ENCODE measurements at regions not wholly inside any gene's neighbourhood (a gene's known extent, or its start where the extent isn't known, plus 50 kb on each side); places are given as distances from the start of the nearest gene placed in this dataset.

DNA sequence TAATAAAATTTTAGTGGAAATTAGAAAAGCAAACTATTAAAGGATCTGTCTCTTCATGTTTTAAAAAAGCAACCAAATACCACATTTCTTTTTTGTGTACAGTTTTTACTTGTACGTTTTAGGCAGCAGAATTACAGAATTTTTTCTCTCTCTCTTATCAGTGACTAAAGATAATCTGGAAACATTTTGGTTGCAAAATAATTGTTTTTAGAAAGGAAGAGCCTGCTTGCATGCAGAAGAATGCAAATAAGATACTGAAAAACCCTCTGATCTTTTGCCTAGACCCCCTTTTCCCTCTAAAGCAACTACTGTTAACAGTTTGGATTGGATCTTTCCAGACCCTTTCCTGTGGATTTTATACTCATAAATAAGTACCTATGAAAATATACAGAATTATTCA, 75.9 kb upstream of the SGCD start:
- Histone ChIP-seq H3K4me3 (ENCODE audit: low read depth, low read length) (no peak overlapping the region), H3K27ac (no peak overlapping the region), H3K27me3 (replicated peaks) (no peaks in the 10 kb centered on the region), H3K36me3 (replicated peaks) (no peaks in the 10 kb centered on the region)
- no peak for DNase-seq
- in situ Hi-C loops (cut with HindIII; ENCODE audit: low pct_ligation_motif_present, low sequenced_read_pairs): no loop called here
- TF ChIP-seq, protein P1, sequence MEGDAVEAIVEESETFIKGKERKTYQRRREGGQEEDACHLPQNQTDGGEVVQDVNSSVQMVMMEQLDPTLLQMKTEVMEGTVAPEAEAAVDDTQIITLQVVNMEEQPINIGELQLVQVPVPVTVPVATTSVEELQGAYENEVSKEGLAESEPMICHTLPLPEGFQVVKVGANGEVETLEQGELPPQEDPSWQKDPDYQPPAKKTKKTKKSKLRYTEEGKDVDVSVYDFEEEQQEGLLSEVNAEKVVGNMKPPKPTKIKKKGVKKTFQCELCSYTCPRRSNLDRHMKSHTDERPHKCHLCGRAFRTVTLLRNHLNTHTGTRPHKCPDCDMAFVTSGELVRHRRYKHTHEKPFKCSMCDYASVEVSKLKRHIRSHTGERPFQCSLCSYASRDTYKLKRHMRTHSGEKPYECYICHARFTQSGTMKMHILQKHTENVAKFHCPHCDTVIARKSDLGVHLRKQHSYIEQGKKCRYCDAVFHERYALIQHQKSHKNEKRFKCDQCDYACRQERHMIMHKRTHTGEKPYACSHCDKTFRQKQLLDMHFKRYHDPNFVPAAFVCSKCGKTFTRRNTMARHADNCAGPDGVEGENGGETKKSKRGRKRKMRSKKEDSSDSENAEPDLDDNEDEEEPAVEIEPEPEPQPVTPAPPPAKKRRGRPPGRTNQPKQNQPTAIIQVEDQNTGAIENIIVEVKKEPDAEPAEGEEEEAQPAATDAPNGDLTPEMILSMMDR (IDR thresholded peaks at IDR 0.05; ENCODE audit: low read depth, low read length, missing control alignments): no peak

DNA sequence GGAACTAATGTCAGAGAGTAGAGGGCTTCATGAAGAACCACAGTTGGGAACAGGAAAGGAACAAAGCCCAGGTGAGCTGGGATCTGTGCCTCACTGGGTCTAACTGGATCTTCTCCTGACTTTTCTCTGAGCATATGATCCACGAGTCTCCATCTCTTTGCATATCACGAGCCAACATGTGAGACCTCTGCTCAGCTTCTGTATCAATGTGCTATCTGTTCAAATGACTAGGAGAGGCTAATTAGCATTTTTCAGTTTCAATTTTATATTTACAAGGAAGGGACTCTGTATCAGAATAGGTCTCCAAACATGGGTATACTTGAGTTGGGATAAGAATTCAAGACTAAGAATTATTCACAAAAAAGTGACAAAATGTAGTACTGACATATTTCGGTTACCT, 73.8 kb upstream of the SGCD start:
- in situ Hi-C loops (cut with HindIII; ENCODE audit: low pct_ligation_motif_present, low sequenced_read_pairs): no loop called here
- no peak overlapping the region for H3K4me3 ChIP-seq (ENCODE audit: low read depth, low read length)
- H3K36me3 ChIP-seq (replicated peaks): no peaks in the 10 kb centered on the region
- TF ChIP-seq, protein P1 (IDR thresholded peaks at IDR 0.05; ENCODE audit: low read depth, low read length, missing control alignments): no peak
- no peak for DNase-seq
- no peaks in the 10 kb centered on the region for H3K27me3 ChIP-seq (replicated peaks)
- H3K27ac ChIP-seq: no peak overlapping the region

DNA sequence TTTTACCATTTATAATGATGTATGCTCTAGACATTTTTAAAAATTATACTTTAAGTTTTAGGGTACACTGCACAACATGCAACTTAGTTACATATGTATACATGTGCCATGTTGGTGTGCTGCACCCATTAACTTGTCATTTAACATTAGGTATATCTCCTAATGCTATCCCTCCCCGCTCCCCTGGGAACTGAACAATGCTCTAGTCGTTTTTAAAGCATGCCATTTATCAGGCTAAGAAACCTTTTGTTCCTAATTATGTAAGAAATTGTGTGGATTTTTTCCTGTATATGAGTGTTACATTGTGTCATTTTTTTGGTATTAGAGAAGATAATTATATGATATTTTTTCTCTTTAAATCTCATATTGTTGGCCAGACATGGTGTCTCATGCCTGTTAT, 72.8 kb upstream of the SGCD start:
- no peak overlapping the region for H3K27ac ChIP-seq
- TF ChIP-seq, protein P1 (IDR thresholded peaks at IDR 0.05; ENCODE audit: low read depth, low read length, missing control alignments): no peak
- in situ Hi-C loops (cut with HindIII; ENCODE audit: low pct_ligation_motif_present, low sequenced_read_pairs): no loop called here

DNA sequence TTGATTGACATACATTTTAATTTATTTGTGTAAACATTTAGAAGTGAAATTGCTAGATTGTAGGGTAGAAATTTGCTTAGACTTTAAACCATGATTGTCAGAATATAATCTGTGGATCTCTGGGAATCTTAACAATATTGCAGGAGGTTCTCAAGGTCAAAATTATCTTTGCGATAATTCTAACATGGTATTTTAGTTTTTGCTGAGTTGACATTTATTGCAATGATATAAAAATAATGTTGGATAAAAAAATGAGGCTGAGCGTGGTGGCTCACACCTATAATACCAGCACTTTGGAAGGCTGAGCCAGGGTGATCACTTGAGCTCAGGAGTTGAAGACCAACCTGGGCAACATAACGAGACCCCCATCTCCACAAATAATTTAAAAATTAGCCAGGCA, 70.3 kb upstream of the SGCD start:
- in situ Hi-C loops (cut with HindIII; ENCODE audit: low pct_ligation_motif_present, low sequenced_read_pairs): no loop called here
- Histone ChIP-seq H3K4me3 (ENCODE audit: low read depth, low read length) (no peak overlapping the region), H3K27ac (no peak overlapping the region), H3K27me3 (replicated peaks) (no peaks in the 10 kb centered on the region), H3K36me3 (replicated peaks) (no peaks in the 10 kb centered on the region)
- DNase-seq: no peak
- TF ChIP-seq, protein P1 (IDR thresholded peaks at IDR 0.05; ENCODE audit: low read depth, low read length, missing control alignments): no peak

More for the DNA sequence above, 72.8 kb upstream of the SGCD start:
- Histone ChIP-seq H3K4me3 (ENCODE audit: low read depth, low read length) (no peak overlapping the region), H3K27me3 (replicated peaks) (no peaks in the 10 kb centered on the region), H3K36me3 (replicated peaks) (no peaks in the 10 kb centered on the region)
- no peak for DNase-seq

DNA sequence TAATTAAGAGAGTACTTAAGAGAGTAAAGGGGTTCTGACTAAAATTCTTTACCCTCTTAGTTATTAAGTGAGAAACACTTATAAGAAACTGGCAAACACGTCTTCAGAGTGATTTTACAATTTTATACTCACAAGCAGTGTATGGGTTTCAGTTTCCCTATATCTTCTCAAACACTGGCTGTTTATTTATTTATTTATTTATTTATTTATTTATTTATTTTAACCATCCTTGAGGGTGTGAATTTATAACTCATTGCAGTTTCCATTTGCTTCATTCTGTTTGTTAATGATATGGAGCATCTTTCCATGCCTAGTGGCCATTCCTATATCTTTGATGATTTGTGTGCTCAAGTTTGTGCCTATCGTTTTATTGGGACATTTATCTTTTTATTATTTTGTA, 68.0 kb upstream of the SGCD start:
- no peak for DNase-seq
- TF ChIP-seq, protein P1 (IDR thresholded peaks at IDR 0.05; ENCODE audit: low read depth, low read length, missing control alignments): no peak
- no peak overlapping the region for H3K4me3 ChIP-seq (ENCODE audit: low read depth, low read length)
- in situ Hi-C loops (cut with HindIII; ENCODE audit: low pct_ligation_motif_present, low sequenced_read_pairs): no loop called here
- no peak overlapping the region for H3K27ac ChIP-seq
- H3K36me3 ChIP-seq (replicated peaks): no peaks in the 10 kb centered on the region
- no peaks in the 10 kb centered on the region for H3K27me3 ChIP-seq (replicated peaks)

DNA sequence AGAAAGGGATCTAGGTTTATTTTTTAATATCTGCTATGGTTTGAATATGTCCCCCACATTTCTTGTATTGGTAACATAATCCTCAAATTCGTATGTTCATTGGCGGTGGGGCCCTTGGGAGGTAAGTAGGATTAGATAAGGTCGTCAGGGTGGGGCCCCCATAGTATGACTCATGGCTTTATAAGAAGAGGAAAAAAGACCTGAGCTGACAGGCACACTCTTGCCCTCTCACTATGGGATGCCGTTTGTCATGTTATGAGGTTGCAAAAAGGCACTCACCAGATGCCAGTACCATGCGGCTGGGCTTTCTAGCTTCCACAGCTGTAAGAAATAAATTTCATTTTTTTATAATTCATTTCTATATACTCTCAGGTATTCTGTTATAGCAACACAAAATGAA, 67.3 kb upstream of the SGCD start:
- in situ Hi-C loops (cut with HindIII; ENCODE audit: low pct_ligation_motif_present, low sequenced_read_pairs): no loop called here
- Histone ChIP-seq H3K36me3 (replicated peaks) (no peaks in the 10 kb centered on the region), H3K27me3 (replicated peaks) (no peaks in the 10 kb centered on the region), H3K27ac (no peak overlapping the region), H3K4me3 (ENCODE audit: low read depth, low read length) (no peak overlapping the region)
- no peak for DNase-seq
- TF ChIP-seq, protein P1 (IDR thresholded peaks at IDR 0.05; ENCODE audit: low read depth, low read length, missing control alignments): no peak
